ENCODE measurements at regions not wholly inside any gene's neighbourhood (a gene's known extent, or its start where the extent isn't known, plus 50 kb on each side); places are given as distances from the start of the nearest gene placed in this dataset.

- Histone ChIP-seq H3K4me3 (no peak overlapping the region), H3K36me3 (no peaks in the 10 kb centered on the region), H3K27me3 (no peaks in the 10 kb centered on the region), H3K9me3 (no peaks in the 10 kb centered on the region)
- DNase-seq, result no peak
Measured at GRCh38 chr18:38971881-38972280, 1406.3 kb upstream of the CELF4 start.

GRCh38 chr18:38966841-38967240 lies 1401.2 kb upstream of the CELF4 start:
- no peak for DNase-seq
- Histone ChIP-seq H3K9me3 (no peaks in the 10 kb centered on the region), H3K36me3 (no peaks in the 10 kb centered on the region), H3K4me3 (no peak overlapping the region), H3K27me3 (no peaks in the 10 kb centered on the region)

GRCh38 chr18:38963943-38964660 lies 1398.5 kb upstream of the CELF4 start:
- no peak overlapping the region for H3K4me3 ChIP-seq
- H3K36me3 ChIP-seq, result no peaks in the 10 kb centered on the region
- DNase-seq, result no peak
- no peaks in the 10 kb centered on the region for H3K27me3 ChIP-seq
- H3K9me3 ChIP-seq, result no peaks in the 10 kb centered on the region

GRCh38 chr18:38961880-38962279 lies 1396.3 kb upstream of the CELF4 start:
- no peak for DNase-seq
- no peaks in the 10 kb centered on the region for H3K9me3 ChIP-seq
- H3K4me3 ChIP-seq, result no peak overlapping the region
- no peaks in the 10 kb centered on the region for H3K36me3 ChIP-seq
- no peaks in the 10 kb centered on the region for H3K27me3 ChIP-seq

GRCh38 chr18:38957736-38958135 lies 1392.1 kb upstream of the CELF4 start:
- Histone ChIP-seq H3K27me3 (no peaks in the 10 kb centered on the region), H3K36me3 (no peaks in the 10 kb centered on the region), H3K4me3 (no peak overlapping the region), H3K9me3 (no peaks in the 10 kb centered on the region)
- DNase-seq, result no peak

GRCh38 chr18:38956068-38956467 lies 1390.5 kb upstream of the CELF4 start:
- H3K27me3 ChIP-seq, result no peaks in the 10 kb centered on the region
- H3K4me3 ChIP-seq, result no peak overlapping the region
- no peaks in the 10 kb centered on the region for H3K36me3 ChIP-seq
- no peaks in the 10 kb centered on the region for H3K9me3 ChIP-seq
- DNase-seq, result no peak

- H3K36me3 ChIP-seq, result no peaks in the 10 kb centered on the region
- DNase-seq, result no peak
- no peaks in the 10 kb centered on the region for H3K9me3 ChIP-seq
- no peaks in the 10 kb centered on the region for H3K27me3 ChIP-seq
- no peak overlapping the region for H3K4me3 ChIP-seq
Measured at GRCh38 chr18:38951633-38952032, 1386.0 kb upstream of the CELF4 start.

GRCh38 chr18:38948436-38948835 lies 1382.8 kb upstream of the CELF4 start:
- Histone ChIP-seq H3K36me3 (no peaks in the 10 kb centered on the region), H3K9me3 (no peaks in the 10 kb centered on the region), H3K4me3 (no peak overlapping the region), H3K27me3 (no peaks in the 10 kb centered on the region)
- no peak for DNase-seq

- H3K27me3 ChIP-seq, result no peaks in the 10 kb centered on the region
- DNase-seq, result no peak
- H3K36me3 ChIP-seq, result no peaks in the 10 kb centered on the region
- no peaks in the 10 kb centered on the region for H3K9me3 ChIP-seq
- H3K4me3 ChIP-seq, result no peak overlapping the region
Measured at GRCh38 chr18:38944446-38945024, 1378.9 kb upstream of the CELF4 start.

GRCh38 chr18:38941711-38942561 lies 1376.3 kb upstream of the CELF4 start:
- Histone ChIP-seq H3K36me3 (no peaks in the 10 kb centered on the region), H3K4me3 (no peak overlapping the region), H3K27me3 (no peaks in the 10 kb centered on the region), H3K9me3 (no peaks in the 10 kb centered on the region)
- no peak for DNase-seq

GRCh38 chr18:38940863-38941531 lies 1375.4 kb upstream of the CELF4 start:
- DNase-seq, result peak; percentile 65
- H3K27me3 ChIP-seq, result no peaks in the 10 kb centered on the region
- no peaks in the 10 kb centered on the region for H3K36me3 ChIP-seq
- no peaks in the 10 kb centered on the region for H3K9me3 ChIP-seq
- no peak overlapping the region for H3K4me3 ChIP-seq

- H3K36me3 ChIP-seq, result no peaks in the 10 kb centered on the region
- H3K9me3 ChIP-seq, result no peaks in the 10 kb centered on the region
- DNase-seq, result no peak
- H3K4me3 ChIP-seq, result no peak overlapping the region
- no peaks in the 10 kb centered on the region for H3K27me3 ChIP-seq
Measured at GRCh38 chr18:38940475-38940862, 1374.9 kb upstream of the CELF4 start.

- DNase-seq, result no peak
- Histone ChIP-seq H3K36me3 (no peaks in the 10 kb centered on the region), H3K27me3 (no peaks in the 10 kb centered on the region), H3K4me3 (no peak overlapping the region), H3K9me3 (no peaks in the 10 kb centered on the region)
Measured at GRCh38 chr18:38933910-38934510, 1368.4 kb upstream of the CELF4 start.

- Histone ChIP-seq H3K27me3 (no peaks in the 10 kb centered on the region), H3K9me3 (no peaks in the 10 kb centered on the region), H3K36me3 (no peaks in the 10 kb centered on the region), H3K4me3 (no peak overlapping the region)
- no peak for DNase-seq
Measured at GRCh38 chr18:38933322-38933721, 1367.7 kb upstream of the CELF4 start.

- no peaks in the 10 kb centered on the region for H3K36me3 ChIP-seq
- no peaks in the 10 kb centered on the region for H3K27me3 ChIP-seq
- DNase-seq, result no peak
- no peaks in the 10 kb centered on the region for H3K9me3 ChIP-seq
- H3K4me3 ChIP-seq, result no peak overlapping the region
Measured at GRCh38 chr18:38932752-38933151, 1367.2 kb upstream of the CELF4 start.

- DNase-seq, result no peak
- H3K4me3 ChIP-seq, result no peak overlapping the region
- no peaks in the 10 kb centered on the region for H3K27me3 ChIP-seq
- H3K36me3 ChIP-seq, result no peaks in the 10 kb centered on the region
- H3K9me3 ChIP-seq, result no peaks in the 10 kb centered on the region
Measured at GRCh38 chr18:38931754-38932050, 1366.1 kb upstream of the CELF4 start.

Measured in MG63 (cell line).